ENCODE measurements at regions not wholly inside any gene's neighbourhood (a gene's known extent, or its start where the extent isn't known, plus 50 kb on each side); places are given as distances from the start of the nearest gene placed in this dataset.
"Not testable (repeated sequence)": the region's sequence is repeated elsewhere in the genome, so short reads cannot be mapped to it uniquely, and the experiment has no call there.

DNA sequence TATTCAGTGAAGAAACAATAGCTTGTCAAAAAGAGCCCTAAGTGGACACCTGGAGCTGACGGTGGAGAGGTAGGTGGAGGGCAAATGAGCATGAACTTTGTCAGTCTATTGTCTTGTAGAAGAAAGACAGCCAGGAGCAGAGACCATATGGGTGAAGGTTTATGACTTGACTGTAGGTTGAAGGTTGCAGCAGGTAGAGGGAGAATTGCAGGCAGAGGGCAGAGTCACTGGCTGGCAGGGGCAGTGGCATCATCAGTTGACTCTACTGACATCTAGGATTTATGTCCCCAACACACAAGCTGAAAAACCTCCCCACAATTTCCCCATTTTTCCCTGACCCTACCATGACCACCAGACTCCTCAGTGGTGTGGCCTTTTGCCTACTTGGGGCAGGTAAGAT is 243.6 kb upstream of the PRSS58 start:
- DNase-seq (ENCODE audit: low read depth in 2 of 2), result no peak

DNA sequence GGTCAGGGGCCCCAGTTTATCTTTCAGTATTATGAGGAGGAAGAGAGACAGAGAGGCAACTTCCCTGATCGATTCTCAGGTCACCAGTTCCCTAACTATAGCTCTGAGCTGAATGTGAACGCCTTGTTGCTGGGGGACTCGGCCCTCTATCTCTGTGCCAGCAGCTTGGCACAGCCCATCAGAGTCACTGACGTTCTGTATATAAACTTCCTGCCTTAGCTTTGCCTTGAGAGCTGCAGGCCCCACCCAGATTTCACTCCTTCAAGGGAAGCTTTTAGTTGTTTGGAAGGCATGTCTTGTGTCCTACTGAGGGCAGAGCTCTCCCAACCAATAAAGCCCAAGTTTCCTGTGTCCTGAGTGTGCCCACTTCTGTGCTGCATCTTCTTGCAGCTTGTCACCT is 242.5 kb upstream of the PRSS58 start:
- no peak for DNase-seq (ENCODE audit: low read depth in 2 of 2)

DNA sequence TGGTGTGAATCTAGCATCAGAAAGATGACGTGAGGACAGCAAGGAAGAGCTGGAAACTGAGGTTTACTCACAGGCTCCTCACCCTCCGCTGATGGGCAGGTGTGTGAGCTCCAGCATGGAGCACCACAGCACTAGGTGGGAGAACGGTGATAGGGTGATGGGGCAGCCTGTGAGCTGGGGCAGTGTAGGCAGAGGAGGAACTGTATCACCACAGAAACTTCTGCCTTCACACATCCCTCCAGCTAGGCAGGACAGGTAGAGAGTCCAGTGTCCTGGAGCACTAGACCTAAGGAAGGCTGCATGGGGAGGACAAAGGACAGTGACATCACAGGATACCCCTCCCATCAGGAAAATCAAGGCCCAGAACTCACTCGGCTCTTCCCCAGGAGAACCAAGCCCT is 241.8 kb upstream of the PRSS58 start:
- DNase-seq (ENCODE audit: low read depth in 2 of 2), result no peak

GRCh38 chr7:142498364-142498763 is 240.5 kb upstream of the PRSS58 start:
- DNase-seq (ENCODE audit: low read depth in 2 of 2), result no peak

GRCh38 chr7:142496545-142496991 is 238.7 kb upstream of the PRSS58 start:
- DNase-seq (ENCODE audit: low read depth in 2 of 2), result no peak

GRCh38 chr7:142495879-142496278 is 238.0 kb upstream of the PRSS58 start:
- not testable (repeated sequence) for DNase-seq (ENCODE audit: low read depth in 2 of 2)

DNA sequence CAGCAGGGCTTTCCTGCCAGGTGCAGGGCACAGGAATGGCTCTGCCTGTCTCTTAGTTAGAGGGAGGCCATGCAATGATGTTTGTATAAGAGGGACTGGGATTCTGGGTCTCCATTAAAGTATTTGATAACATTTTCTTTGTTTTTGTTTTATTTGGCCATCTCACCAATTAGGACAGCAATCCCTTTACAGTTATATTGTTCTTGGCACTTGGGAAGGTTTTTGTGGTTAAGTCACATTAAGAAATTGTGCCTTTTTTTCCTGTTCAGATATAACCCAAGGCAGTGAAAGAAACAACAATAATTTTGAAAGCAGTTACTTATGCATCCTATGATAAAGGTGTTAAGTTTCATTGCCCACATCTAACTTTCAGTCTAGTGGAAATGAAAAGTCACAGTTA is 237.4 kb upstream of the PRSS58 start:
- not testable (repeated sequence) for DNase-seq (ENCODE audit: low read depth in 2 of 2)

- no peak for DNase-seq (ENCODE audit: low read depth in 2 of 2)
These were observed 236.2 kb upstream of the PRSS58 start for GRCh38 chr7:142494021-142494420.

DNA sequence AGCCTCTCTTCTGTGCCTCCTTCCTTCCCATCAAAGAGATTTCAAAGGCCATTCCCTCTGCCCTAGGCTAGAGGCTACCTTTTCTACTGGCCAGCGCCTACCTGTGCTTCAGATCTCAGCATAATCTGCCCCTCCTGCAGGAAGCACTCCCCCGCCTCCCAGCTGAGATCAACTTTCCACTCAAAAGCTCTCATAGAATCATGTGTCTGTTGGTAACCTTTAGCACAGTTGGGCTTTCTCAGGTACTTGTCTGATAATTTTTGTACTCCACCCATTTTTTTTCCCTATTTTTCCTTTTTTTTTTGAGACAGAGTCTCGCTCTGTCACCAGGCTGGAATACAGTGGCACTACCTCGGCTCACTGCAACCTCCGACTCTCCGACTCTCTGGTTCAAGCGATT is 231.0 kb upstream of the PRSS58 start:
- no peak for DNase-seq (ENCODE audit: low read depth in 2 of 2)

GRCh38 chr7:142488036-142488633 is 230.3 kb upstream of the PRSS58 start:
- no peak for DNase-seq (ENCODE audit: low read depth in 2 of 2)

DNA sequence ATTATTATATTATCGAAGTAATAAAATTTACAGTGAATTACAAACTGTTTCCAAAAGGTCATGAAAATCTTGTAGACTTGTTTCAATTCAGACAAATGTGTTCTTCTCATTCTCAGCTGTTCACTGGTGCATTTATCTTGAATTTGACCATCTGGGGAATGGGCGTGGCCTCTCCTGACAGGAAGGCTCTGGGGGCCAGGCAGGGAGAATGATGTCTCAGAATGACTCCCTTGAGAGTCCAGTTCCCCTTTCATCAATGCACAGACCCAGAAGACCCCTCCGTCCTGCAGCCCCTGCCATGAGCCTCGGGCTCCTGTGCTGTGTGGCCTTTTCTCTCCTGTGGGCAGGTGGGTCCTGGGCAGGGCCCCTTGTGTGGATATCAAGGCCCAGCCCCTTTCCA is 229.7 kb upstream of the PRSS58 start:
- DNase-seq (ENCODE audit: low read depth in 2 of 2), result not testable (repeated sequence)

GRCh38 chr7:142487124-142487523 is 229.3 kb upstream of the PRSS58 start:
- no peak for DNase-seq (ENCODE audit: low read depth in 2 of 2)

GRCh38 chr7:142485617-142486226 is 227.9 kb upstream of the PRSS58 start:
- DNase-seq (ENCODE audit: low read depth in 2 of 2), result no peak

DNA sequence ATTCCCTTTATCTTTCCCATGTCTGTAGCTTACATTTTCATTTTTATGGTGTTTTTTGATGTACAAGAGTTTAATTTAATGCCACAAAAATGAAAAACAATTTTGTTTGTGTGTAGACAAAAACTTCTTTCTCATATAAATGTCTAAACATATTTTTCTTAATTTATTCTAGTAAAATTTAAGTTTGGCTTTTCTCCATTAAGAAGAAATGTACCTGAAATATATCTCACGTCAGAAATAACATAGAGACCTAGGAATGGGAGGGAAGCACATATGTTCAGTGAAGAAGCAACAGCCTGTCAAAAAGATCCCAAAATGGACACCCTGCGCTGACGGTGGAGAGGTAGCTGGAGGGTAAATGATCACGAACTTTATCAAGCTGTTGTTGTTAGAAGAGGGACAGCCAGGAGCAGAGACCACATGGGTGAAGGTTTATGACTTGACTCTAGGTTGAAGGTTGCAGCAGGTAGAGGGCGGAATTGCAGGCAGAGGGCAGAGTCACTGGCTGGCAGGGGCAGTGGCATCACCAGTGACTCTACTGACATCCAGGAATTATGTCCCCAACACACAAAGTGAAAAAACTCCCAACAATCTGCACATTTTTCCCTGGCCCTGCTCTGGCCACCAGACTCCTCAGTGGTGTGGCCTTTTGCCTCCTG is 225.9 kb upstream of the PRSS58 start:
- DNase-seq (ENCODE audit: low read depth in 2 of 2), result no peak

DNA sequence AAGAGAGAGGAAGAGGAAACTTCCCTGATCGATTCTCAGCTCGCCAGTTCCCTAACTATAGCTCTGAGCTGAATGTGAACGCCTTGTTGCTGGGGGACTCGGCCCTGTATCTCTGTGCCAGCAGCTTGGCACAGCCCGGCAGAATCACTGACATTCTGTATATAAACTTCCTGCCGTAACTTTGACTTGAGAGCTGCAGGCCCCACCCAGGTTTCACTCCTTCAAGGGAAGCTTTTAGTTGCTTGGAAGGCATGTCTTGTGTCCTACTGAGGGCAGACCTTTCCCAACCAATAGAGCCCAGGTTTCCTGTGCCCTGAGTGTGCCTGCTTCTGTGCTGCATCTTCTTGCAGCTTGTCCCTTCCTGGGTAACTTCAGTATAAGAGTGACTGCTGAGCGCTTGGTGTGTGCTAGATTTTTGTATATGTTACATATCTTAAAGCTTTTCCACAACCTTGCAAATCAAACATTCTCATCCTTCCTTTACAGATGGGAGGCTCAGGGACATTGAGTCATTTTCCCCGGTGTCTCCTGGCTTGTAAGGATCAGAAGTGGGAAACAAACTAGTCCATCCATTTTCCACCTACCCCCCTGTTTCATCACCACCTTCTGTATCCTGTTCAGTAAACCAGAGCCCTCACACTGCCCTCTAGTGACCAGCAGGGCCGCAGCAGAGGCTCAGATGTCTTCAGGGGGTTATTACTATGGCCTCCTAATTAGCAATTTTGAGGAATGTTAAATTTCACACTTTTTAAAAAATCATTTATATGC is 225.2 kb upstream of the PRSS58 start:
- DNase-seq (ENCODE audit: low read depth in 2 of 2), result peak in 1 of 2 donors; percentile 30

DNA sequence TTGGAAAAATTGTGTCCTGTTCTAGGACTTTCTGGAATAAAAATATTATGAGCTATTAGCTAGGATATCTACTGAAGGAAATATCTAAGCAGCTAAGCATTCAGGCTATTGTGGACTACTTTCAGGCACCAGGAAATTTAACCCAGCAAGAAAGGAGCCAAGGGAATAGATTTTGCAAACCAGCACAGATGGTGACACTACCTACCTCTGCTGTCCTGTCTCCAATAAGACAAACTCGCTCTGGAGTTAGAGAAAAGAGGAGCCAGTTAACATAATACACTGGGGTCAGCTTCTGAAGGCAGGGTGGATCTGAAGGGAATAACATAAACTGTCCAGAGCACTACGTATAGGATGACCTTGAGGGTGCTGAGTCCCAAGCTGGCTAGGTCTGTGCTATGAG is 223.7 kb upstream of the PRSS58 start:
- DNase-seq (ENCODE audit: low read depth in 2 of 2), result no peak

DNA sequence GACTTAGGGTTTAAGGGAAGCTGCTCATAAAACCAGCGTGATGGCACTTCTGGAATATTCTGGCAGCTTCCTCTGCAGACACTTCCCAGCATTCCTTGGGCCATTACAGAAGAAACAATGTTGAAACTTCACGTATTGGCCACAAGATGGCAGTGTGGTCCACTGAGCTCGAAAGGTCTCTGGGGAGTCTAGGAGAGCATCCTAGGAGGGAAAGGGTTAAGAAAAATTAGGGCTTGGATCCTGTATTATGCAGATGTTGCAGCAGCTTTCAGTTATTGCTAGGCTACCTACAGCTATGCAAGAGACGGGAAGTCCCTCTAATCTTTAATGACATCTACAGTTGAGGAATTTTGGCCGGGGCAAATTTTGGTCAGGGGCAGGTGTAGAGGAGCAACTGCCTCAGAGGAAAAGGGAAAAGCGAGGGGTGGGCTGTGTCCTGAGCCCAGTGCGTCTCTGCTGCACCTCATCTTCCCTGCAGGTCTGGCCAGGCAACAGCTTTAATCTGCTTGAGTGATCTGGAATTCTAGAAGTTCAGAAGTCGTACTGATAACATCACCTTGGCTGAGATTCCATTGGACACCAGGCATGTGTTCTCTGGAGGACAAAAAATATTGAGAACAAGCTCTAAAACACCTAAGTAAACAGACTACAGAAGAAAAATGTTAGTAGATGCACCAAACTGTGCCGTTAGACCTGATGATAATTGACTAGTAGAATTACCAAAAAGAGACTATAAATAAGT is 220.8 kb upstream of the PRSS58 start:
- no peak for DNase-seq (ENCODE audit: low read depth in 2 of 2)

GRCh38 chr7:142477801-142478200 is 219.9 kb upstream of the PRSS58 start:
- DNase-seq (ENCODE audit: low read depth in 2 of 2), result not testable (repeated sequence)

DNA sequence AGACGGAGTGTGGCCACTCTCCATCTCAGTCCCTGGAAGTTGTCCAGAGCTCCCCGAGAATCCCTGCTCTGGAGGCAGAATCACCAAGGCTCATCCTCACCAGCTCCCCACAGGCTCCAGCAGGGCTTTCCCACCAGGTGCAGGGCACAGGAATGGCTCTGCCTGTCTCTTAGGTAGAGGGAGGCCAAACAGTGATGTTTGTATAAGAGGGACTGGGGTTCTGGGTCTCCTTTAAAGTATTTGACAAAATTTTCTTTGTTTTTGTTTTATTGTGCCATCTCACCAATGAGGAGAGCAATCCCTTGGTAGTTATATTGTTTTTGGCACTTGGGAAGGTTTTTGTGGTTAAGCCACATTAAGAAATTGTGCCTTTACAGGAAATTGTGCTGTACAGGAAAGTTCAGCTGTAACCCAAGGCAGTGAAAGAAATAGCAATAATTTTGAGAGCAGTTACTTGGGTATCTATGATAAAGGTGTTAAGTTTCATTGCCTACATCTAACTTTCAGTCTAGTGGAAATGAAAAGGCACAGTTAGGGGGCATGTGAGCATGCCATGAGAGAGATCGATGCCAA is 219.3 kb upstream of the PRSS58 start:
- DNase-seq (ENCODE audit: low read depth in 2 of 2), result no peak

- DNase-seq (ENCODE audit: low read depth in 2 of 2), result no peak
These were observed 218.2 kb upstream of the PRSS58 start for GRCh38 chr7:142476077-142476476.

DNA sequence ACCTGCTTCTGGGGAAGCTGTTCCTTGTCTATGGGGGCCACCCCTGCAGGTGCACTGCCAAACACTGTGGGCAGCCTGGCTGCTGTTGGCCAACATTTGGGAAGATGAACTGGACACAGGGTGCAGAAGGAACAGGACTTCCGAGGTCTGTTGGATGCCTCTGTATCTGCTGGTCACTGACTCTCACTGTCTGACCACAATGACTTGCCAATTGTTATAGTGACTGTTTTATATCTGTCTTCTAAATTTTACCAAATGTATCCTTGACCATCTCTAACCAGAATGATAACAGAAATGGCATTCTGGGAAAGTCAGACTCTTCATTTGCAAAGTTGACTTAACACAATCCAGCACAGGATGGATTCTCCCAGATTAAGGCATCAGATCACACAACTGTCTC is 214.0 kb upstream of the PRSS58 start:
- DNase-seq (ENCODE audit: low read depth in 2 of 2), result no peak

DNA sequence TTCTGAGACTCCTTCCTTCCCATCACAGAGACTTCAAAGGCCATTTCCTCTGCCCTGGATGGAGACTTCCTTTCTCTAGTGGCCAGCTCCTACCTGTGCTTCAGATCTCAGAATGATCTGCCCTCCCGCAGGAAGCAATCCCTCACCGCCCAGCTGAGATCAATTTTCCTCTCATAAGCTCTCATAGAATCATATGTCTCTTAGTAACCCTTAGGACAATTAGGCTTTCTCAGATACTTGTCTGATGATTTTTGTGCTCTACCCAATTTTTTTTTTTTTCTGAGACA is 212.6 kb upstream of the PRSS58 start:
- no peak for DNase-seq (ENCODE audit: low read depth in 2 of 2)

Measured in stimulated activated CD8-positive, alpha-beta memory T cell treated with anti-CD3 and anti-CD28 coated beads, Interleukin-2, amount 100 ng/mL, for 1 hour (primary cell).